Coronary artery (tissue), 2 donors: ENCODE measurements at regions not wholly inside any gene's neighbourhood (a gene's known extent, or its start where the extent isn't known, plus 50 kb on each side); places are given as distances from the start of the nearest gene placed in this dataset.

Experiments
- DNase-seq: peaks from one replicate; pipeline ENCODE4 v3.0.0-alpha.2; 2017; ENCODE audit warnings: low spot score
- H3K27ac ChIP-seq, 2 donors: fragments of 200-600 bp; sonication (generic); one replicate each; pipeline ENCODE4 v1.5.1; 2016 to 2019
- H3K4me3 ChIP-seq: fragments of 200-600 bp; sonication (generic); 2 replicates; pipeline ENCODE4 v1.5.1; 2016; ENCODE audit warnings: mild to moderate bottlenecking, moderate library complexity
- TF ChIP-seq, protein P1 (sequence below): fragments of 200-600 bp; sonication (generic); IDR thresholded peaks from one replicate; pipeline ENCODE4 v1.5.1; 2019; ENCODE audit warnings: antibody characterized with exemption

DNA sequence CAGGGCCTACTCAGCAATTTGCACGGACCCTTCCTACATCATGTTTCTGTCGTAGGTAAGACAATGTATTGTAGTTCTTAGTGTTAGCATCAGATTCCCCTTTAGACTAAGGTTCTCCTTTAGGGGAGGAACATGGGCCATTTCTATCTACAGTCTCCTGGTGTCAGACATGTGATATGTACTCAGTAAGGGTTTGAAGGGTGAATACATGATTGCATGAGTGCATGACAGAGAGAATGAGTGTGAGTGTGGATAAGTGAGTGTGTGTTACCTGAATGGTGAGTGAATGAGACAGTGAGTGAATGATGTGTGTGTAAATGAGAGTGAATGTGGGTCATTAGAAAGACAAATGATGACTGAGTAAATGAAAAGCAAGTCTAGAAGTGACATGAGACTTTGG lies 476.8 kb downstream of the HAPSTR1 start:
- Histone ChIP-seq H3K4me3 (no peak overlapping the region), H3K27ac (no peak overlapping the region)
- TF ChIP-seq, protein P1, sequence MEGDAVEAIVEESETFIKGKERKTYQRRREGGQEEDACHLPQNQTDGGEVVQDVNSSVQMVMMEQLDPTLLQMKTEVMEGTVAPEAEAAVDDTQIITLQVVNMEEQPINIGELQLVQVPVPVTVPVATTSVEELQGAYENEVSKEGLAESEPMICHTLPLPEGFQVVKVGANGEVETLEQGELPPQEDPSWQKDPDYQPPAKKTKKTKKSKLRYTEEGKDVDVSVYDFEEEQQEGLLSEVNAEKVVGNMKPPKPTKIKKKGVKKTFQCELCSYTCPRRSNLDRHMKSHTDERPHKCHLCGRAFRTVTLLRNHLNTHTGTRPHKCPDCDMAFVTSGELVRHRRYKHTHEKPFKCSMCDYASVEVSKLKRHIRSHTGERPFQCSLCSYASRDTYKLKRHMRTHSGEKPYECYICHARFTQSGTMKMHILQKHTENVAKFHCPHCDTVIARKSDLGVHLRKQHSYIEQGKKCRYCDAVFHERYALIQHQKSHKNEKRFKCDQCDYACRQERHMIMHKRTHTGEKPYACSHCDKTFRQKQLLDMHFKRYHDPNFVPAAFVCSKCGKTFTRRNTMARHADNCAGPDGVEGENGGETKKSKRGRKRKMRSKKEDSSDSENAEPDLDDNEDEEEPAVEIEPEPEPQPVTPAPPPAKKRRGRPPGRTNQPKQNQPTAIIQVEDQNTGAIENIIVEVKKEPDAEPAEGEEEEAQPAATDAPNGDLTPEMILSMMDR: no peak
- no peak for DNase-seq

DNA sequence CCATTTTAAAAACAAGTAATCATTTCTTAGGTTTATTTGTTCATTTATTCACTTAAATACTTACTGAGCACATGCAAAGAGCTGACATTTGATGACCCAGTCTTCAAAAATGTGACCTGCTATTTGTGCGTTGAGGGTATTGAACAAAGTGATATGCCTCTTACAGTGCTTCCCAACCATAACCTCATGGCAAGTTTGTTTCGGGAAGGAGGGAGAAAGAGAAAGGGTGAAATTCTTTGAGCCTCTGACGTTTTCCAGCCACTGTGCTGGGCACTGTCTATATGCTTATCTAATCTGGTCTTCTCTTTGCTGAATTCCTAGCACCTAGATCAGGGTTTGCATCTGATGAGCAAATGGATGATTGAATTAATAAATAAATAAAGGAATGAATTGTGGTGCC lies 479.1 kb downstream of the HAPSTR1 start:
- no peak overlapping the region for H3K4me3 ChIP-seq
- TF ChIP-seq, protein P1: no peak
- DNase-seq: no peak
- no peak overlapping the region for H3K27ac ChIP-seq

DNA sequence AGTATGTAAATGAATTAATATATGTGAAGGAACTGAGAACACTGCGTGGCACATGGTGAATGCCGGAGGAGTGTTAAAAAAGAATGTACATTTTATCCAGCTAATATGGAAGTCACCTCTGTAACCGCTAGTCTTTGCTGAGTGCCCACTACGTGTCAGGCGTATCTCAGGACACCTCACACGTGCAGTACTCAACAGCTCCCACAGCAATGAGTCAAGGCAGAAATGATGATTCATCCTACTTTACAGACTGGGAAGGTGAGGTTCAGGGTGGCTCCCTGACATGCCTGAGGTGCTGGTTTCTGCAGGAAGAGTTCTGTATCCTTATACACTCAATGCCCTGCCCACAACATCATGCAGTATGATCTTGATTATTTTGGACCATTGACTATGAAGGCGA lies 487.0 kb downstream of the HAPSTR1 start:
- no peak overlapping the region for H3K4me3 ChIP-seq
- DNase-seq: no peak
- no peak overlapping the region for H3K27ac ChIP-seq
- TF ChIP-seq, protein P1: no peak

DNA sequence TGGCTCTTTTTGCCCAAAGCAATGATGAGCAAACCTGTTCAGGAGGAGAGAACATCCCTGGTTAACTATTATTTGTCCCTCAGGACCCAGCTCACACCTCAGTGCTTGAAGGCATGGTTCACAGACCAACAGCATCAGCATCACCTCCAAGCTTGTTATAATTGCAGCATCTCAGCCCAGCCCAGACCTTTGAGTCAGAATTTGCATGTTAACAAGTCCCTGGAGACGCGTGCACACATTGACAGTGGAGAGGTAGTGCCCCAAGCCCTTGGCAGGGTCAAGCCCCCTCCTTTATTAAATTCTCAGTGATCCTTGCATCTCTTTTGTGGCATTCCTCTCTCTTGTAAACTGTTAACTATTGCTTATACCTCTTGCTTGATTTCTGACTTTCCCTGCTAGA lies 488.6 kb downstream of the HAPSTR1 start:
- DNase-seq: no peak
- no peak overlapping the region for H3K27ac ChIP-seq
- TF ChIP-seq, protein P1: no peak
- H3K4me3 ChIP-seq: no peak overlapping the region

DNA sequence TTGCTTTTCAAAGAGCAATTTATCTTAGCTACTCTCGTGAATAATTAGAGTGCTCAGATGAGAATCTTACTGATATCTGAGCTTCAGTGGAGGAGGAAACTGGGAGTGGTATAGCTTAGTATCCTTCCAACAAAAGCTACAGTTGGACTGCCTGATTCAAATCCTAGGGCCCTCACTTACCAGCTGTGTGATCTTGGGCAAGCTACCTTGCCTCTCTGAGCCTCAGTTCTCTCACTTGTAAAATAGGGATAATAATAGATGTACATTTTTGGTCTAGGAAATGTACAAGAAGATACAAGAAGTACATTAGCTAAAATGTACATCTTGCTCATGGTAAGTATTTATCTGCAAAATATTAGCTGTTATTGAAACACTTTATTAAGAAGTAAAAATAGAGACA lies 502.0 kb downstream of the HAPSTR1 start:
- H3K4me3 ChIP-seq: no peak overlapping the region
- TF ChIP-seq, protein P1: no peak
- no peak for DNase-seq
- no peak overlapping the region for H3K27ac ChIP-seq

DNA sequence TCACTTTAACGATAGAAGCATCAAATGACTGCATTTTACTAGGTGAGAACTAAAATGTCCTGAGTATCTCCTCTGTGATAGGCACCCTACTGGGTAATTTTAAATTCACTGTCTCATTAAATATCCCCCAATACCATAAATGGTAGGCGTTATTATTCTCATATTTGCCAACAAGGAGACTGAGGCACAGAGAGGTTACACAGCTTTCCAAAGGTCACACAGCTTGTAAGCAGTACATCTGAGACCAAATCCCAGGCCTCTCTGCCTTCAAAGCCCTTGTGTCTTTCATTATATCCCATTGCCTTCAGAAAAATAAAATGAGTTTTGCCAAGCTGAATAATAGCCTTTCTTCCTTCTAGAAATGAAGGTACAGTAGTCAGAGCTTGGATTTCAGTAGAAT lies 502.6 kb downstream of the HAPSTR1 start:
- Histone ChIP-seq H3K4me3 (no peak overlapping the region), H3K27ac (no peak overlapping the region)
- TF ChIP-seq, protein P1: no peak
- no peak for DNase-seq

DNA sequence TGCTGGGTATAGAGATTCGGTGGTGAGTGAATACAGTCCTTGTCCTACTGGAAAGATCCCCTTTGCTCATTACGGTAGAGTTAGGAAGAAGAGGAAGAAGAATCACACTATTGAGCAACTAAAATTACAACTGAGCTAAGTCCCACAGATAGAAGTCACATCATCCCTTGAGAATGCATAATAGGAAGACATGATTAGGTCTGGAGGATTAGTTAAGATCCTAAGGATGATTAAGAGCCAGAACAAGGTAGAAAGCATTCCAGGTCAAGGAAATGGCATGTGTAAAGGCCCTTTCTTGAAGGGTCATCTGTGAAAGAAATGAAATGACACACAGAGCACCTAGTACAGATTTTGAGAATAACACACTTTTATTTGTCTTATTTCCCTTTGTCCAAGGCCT lies 503.5 kb downstream of the HAPSTR1 start:
- DNase-seq: no peak
- H3K4me3 ChIP-seq: no peak overlapping the region
- TF ChIP-seq, protein P1: no peak
- no peak overlapping the region for H3K27ac ChIP-seq
